ENCODE measurements at regions not wholly inside any gene's neighbourhood (a gene's known extent, or its start where the extent isn't known, plus 50 kb on each side); places are given as distances from the start of the nearest gene placed in this dataset.

GRCh38 chrX:68953331-68953730 lies 124.5 kb downstream of the EFNB1 start:
- Histone ChIP-seq H3K4ac (ENCODE audit: low read depth, low read length) (no peak overlapping the region), H3K14ac (replicated peaks; ENCODE audit: low read depth, low read length) (no peak overlapping the region), H3K27ac (ENCODE audit: insufficient read depth, low read length) (no peak overlapping the region), H4K8ac (ENCODE audit: low read depth in 2 of 2, low read length in 2 of 2) (no peak overlapping the region), H2BK15ac (ENCODE audit: low read depth, low read length) (no peak overlapping the region), H3K18ac (ENCODE audit: low read depth, low read length) (no peak overlapping the region), H4K91ac (ENCODE audit: insufficient read depth, low read depth, low read length) (no peak overlapping the region), H3K9ac (ENCODE audit: low read depth, low read length) (no peak overlapping the region), H2BK120ac (ENCODE audit: low read depth, low read length) (no peak overlapping the region), H2AK5ac (ENCODE audit: low read depth, low read length) (no peak overlapping the region), H4K20me1 (ENCODE audit: insufficient read depth, low read length) (no peaks in the 10 kb centered on the region), H3K27me3 (ENCODE audit: control insufficient read depth, insufficient read depth, low read length) (peaks cover 15% of the 10 kb centered on the region), H3K36me3 (ENCODE audit: control insufficient read depth, insufficient read depth, low read length) (no peaks in the 10 kb centered on the region), H2BK20ac (ENCODE audit: low read depth, low read length) (no peak overlapping the region), H3K56ac (ENCODE audit: extremely low read depth, insufficient read depth, low read length) (no peak overlapping the region), H4K5ac (ENCODE audit: low read depth, low read length) (no peak overlapping the region), H2AK9ac (replicated peaks; ENCODE audit: low read depth, low read length, poor library complexity) (no peak overlapping the region), H3K23ac (ENCODE audit: low read depth, low read length) (no peak overlapping the region), H3K9me1 (ENCODE audit: insufficient read depth, low read length) (no peaks in the 10 kb centered on the region; the same call in 1 of the 2 replicates), H3K9me3 (ENCODE audit: control insufficient read depth, insufficient read depth, low read length) (peaks cover 7% of the 10 kb centered on the region), H3K4me3 (ENCODE audit: insufficient read depth, low read depth, low read length) (no peak overlapping the region), H2AFZ (replicated peaks; ENCODE audit: low read length, poor library complexity) (no peak overlapping the region), H2BK5ac (ENCODE audit: low read depth, low read length, poor library complexity, severe bottlenecking) (no peak overlapping the region), H3K79me1 (ENCODE audit: low read depth in 1 of 2, low read length in 2 of 2) (no peaks in the 10 kb centered on the region), H3K4me2 (ENCODE audit: low read depth, low read length) (no peak overlapping the region), H3K4me1 (ENCODE audit: control insufficient read depth, insufficient read depth, low read length) (no peaks in the 10 kb centered on the region)
- dilution Hi-C loops (cut with HindIII; ENCODE audit: low sequenced_read_pairs, unreplicated experiment) = no loop called here
- intact Hi-C loops (cut with micrococcal nuclease) = no loop called here
- no CpG with 5 or more reads among the region's 6 CpGs for WGBS, 2 experiments (ENCODE audit: extremely low coverage in 2 of 2, insufficient read length in 1 of 2)
- CTCF ChIA-PET = no interaction called here
- ATAC-seq (ENCODE audit: low read depth) (no peak), DNase-seq (no peak)
- no TSS peak for BruUV-seq (replicated peaks)
- TF ChIP-seq CHD1 (IDR thresholded peaks at IDR 0.05; ENCODE audit: low read depth, low read length) (no peak), MAFK (IDR thresholded peaks at IDR 0.05; ENCODE audit: low read depth, low read length) (no peak), POLR2A (IDR thresholded peaks at IDR 0.05; ENCODE audit: low read depth, low read length) (no peak), RAD21 (IDR thresholded peaks at IDR 0.05; ENCODE audit: low read length) (no peak), RFX5 (IDR thresholded peaks at IDR 0.05; ENCODE audit: low read depth, low read length) (no peak), CTCF (conservative IDR thresholded peaks at IDR 0.05; ENCODE audit: low read depth, low read length) (no peak), ELK1 (IDR thresholded peaks at IDR 0.05; ENCODE audit: borderline replicate concordance, low read depth, low read length) (no peak), FOS (IDR thresholded peaks at IDR 0.05; ENCODE audit: low read depth, low read length) (no peak), MAZ (IDR thresholded peaks at IDR 0.05; ENCODE audit: borderline replicate concordance, low read depth, low read length) (no peak), USF2 (IDR thresholded peaks at IDR 0.05; ENCODE audit: low read depth, low read length) (no peak), SMC3 (IDR thresholded peaks at IDR 0.05; ENCODE audit: low read depth, low read length) (no peak), RCOR1 (IDR thresholded peaks at IDR 0.05; ENCODE audit: insufficient replicate concordance, low read length) (no peak), MXI1 (IDR thresholded peaks at IDR 0.05; ENCODE audit: borderline replicate concordance, low read depth, low read length) (no peak), CEBPB (IDR thresholded peaks at IDR 0.05; ENCODE audit: low read depth, low read length) (no peak), BHLHE40 (IDR thresholded peaks at IDR 0.05; ENCODE audit: low read depth, low read length) (no peak), NFE2L2 (IDR thresholded peaks at IDR 0.05; ENCODE audit: low read depth, low read length) (no peak)
- in situ Hi-C loops (cut with MboI; ENCODE audit: low sequenced_read_pairs) = no loop called here
- POLR2A ChIA-PET (ENCODE audit: unreplicated experiment) = no interaction called here

All from IMR-90 (cell line).